ENCODE measurements at regions not wholly inside any gene's neighbourhood (a gene's known extent, or its start where the extent isn't known, plus 50 kb on each side); places are given as distances from the start of the nearest gene placed in this dataset.

DNA sequence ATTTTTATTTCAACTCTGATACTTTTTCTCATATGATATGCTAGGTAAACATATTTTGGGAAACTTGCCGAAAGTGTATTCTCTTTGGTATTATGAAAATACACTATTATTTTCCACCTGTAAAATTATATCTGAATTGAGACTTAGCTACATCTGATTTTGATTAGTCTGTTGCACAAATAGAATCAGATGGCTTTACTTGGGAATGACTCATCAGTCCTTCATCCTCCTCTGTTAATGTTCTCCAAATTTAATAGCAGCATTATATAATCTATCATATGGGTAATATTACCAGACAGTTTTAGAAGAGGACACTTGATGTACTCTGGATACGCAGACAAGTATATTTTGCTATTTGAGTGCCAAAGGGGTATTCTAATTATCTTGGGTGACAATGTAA is 245.3 kb downstream of the CTH start:
- DNase-seq (ENCODE audit: extremely low spot score, insufficient read length, low read depth) (no peak), FAIRE-seq (no peak)

DNA sequence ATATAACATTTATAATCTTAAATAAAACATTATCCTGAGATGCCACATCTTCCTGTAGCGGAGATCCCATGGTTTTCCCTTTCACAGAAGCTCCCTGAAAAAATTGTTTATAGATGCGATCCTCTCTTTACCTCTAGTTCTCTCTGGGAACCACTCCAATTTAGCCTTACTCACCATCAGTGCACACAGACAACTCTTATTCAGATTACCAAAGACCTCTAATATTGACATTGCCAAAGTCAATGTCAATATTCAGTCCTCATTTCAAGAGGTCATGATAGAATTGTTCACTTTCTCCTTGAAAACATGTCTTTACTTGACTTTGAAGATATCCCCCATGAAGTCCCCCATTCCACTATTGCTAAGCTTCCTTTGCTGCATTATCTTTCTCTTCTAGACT is 248.8 kb downstream of the CTH start:
- no peak for FAIRE-seq
- DNase-seq (ENCODE audit: extremely low spot score, insufficient read length, low read depth), result no peak

DNA sequence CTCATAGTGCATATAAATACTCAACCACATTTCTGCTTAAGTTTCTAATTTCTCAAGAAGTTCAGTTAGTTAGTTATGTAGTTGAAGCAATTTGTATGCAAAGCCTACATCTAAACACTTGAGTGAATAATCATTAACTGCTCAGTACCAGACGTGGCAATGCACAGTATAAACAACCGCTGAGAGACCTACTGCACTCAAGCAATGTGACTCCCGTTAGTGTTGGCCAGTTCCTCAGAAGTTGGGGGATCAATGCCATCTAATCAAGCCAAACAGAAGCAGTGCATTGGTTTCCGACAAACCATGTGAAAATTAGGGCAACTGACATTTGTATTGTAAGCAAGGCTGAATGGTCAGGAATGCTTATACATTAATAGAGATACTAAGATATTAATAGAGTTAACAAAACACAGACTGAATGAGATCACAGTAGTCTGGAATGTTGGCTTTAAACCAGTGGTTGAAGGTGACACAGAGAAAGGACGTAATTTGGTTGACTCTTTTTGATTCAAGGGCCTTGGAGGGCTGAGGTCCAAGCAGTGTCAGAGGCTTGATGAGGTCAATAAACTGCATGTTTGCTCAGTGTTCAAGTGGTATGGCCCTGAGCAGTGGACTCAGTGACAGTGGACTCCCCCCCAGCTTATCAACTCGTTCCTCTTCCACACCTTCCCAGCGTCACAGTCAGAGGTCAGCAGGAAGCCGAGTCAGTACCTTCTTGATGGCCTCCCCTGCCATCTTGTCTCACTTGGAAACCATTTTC is 255.5 kb downstream of the CTH start:
- no peak for FAIRE-seq
- DNase-seq (ENCODE audit: extremely low spot score, insufficient read length, low read depth), result no peak

DNA sequence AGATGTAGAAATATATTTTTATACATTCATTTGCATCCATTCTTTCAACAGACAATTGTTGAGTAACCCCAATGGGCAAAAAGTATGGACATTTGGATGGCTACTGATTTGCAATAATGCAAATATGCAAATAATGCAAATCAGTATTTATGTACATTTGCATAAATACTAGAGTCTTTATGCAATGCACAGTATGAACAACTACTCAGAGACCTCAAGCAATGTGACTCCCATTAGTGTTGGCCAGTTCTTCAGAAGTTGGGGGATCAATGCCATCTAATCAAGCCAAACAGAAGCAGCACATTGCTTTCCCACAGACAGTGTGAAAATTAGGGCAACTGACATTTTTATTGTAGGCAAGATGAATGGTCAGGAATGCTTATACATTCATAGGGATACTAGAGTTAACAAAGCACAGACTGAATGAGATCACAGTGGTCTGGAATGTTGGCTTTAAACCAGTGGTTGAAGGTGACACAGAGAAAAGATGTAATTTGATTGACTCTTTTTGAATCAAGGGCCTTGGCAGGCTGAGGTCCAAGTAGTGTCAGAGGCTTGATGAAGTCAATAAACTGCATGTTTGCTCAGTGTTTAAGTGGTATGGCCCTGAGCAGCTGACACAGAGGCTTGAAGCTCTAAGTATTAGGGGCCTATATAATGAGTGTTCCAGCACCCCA is 256.6 kb downstream of the CTH start:
- FAIRE-seq (no peak), DNase-seq (ENCODE audit: extremely low spot score, insufficient read length, low read depth) (no peak)

DNA sequence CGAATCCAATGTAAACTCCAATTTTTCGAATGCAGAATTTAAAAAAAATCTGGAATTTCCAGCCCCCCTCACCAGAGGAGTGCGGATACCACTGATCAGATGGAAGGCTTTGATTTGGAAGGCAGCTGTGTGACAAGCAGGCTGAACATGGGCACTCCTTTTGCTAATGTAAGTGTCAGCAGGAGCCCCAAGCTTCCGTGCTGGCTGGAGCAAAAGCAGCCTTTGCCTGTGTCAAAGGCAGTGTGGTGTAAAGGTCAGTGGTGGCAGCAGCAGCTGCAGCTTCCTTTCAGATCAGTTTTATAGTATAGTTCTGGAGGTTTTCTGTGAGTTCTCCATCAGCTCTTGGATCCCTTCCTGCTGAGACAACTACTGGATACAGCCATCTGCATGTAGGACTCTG is 259.9 kb downstream of the CTH start:
- DNase-seq (ENCODE audit: extremely low spot score, insufficient read length, low read depth) (no peak), FAIRE-seq (no peak)

DNA sequence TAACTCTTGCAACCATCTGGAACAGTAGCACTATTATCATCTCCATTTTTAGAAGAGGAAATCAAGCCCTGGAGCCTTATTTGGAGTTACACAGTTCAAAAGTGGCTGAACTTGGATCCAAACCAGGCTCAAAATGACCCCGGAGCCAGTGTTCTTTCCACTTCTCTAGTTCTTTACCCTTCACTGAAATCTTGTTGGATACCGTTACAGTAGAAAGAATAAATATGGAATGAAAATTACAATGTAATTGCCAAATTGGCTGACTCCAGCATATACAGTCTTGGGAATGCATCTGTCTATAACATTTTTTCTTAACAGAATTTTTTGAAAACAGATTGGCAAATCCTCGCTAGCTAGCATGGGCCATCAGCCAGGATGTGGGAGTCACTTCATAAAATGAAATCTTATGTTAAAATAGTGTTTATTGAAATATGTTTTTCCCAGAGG is 261.4 kb downstream of the CTH start:
- DNase-seq (ENCODE audit: extremely low spot score, insufficient read length, low read depth) (no peak), FAIRE-seq (no peak)

DNA sequence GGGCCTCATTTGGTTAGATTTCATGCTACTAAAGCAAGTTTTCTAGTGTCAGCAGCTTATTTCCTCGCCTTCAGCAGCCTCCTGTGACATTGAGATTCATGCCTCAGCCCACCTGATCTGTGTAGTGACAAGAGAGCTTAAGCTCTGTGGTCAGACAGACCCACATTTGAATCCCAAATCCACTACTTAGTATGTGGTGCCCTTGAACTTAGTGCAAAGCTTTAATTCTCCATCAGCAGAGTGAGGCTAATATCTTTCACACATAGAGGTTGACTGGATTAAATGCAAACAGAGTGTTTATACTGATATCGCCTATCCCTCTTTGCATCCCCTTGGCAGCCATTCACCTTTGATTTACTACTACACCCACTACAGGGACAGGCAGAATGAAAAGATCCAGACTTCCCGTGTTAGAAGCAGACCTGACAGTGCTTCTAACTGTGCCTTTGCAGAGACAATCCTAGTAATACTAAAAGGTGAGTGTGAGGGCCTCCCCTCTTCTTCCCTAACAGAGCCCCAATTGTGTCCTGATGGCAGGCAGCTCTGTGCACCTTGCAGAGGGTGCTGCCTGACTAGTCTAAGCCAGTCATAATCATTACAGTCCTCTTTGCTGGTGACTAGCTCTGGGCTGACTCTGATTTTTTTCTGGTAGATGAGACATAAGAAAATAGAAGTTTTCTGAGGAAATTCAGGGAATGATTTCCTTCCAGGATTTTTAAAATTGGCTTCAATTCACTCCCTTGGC is 264.0 kb downstream of the CTH start:
- FAIRE-seq, result no peak
- DNase-seq (ENCODE audit: extremely low spot score, insufficient read length, low read depth), result no peak

DNA sequence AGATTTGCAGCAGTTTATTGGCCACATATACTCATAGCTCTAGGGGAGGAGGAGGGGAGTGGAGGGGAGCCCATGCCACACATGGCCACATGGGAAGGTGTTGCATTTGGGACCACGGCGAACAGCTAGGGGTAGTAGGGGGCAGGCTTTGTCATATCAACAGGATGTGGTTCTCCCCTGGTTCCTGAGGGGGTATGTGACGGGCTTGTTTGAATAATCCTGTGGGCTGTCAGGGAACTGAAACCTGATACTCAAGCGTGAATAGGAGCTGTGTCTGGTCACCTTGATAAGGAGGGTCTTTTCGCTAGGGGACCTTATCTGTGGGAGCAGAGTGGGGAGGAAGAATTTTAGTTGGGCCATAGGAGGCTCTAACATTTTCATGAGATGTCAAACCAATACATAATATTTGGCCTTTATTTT is 264.7 kb downstream of the CTH start:
- DNase-seq (ENCODE audit: extremely low spot score, insufficient read length, low read depth) (no peak), FAIRE-seq (no peak)

DNA sequence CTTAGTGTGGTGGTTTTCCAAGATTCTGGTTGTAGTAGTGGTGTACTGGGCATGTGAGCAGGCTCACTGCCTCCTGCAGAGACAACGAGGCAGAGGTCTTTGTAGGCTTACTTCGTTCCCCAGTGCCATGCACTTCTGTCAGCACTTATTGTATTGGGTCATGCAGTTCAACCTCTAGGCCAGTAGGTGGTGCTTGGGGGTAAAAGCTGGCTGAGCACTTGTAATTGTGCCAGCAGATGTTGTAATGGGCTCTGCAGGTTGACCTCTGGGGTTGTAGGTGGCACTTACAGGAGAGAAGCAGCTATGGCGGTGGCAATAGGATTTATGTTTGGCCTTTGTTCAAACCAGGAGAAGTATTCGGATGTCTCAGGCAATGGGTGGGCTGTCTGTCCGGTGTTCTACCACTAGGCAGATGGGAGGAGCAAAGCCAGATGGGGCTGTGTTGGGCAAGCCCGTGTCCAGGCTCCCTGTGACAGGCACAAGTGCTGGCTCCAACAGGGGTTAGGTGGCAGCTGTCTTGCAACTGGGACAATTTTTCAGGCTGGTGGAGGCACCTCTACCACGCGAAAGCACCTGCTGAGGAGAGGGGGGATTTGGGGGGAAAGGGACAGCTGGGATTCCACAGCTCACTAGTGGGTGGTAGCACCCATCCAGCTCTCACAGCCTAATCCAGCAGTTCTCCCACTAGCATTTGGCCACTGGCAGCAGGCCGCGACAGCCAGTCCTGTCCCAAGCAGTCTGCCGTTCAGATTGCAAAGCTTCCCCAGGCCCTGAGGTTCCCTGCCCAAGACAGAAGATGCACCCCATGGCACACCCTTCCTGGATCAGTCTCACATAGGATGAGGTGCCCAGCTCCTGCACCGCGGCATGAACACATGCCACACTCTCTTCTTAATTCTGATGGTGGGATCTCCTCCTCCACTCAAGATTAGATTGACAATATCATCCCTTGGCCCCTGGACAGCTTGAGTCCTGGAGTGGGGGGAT is 274.5 kb downstream of the CTH start:
- peak; percentile 96 for FAIRE-seq
- peak; percentile 26 for DNase-seq (ENCODE audit: extremely low spot score, insufficient read length, low read depth)

DNA sequence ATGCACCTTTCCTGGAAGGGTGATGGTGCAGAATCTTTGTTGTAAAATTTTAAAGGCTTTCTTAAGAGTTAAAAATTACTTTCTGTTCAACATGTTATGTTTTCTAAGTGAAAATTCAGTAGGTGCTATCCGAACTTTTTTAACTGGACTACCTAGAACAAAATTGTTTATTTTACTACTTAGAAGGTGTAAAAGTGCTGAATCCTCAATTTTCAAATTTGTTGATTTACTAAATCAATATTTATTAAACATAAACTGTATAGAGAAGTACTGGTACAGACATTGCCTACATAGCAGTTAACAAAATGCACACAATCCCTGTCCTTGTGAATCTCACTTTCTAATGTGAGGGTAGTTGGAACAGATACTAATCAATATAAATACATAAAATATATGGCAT is 277.5 kb downstream of the CTH start:
- FAIRE-seq (no peak), DNase-seq (ENCODE audit: extremely low spot score, insufficient read length, low read depth) (no peak)

DNA sequence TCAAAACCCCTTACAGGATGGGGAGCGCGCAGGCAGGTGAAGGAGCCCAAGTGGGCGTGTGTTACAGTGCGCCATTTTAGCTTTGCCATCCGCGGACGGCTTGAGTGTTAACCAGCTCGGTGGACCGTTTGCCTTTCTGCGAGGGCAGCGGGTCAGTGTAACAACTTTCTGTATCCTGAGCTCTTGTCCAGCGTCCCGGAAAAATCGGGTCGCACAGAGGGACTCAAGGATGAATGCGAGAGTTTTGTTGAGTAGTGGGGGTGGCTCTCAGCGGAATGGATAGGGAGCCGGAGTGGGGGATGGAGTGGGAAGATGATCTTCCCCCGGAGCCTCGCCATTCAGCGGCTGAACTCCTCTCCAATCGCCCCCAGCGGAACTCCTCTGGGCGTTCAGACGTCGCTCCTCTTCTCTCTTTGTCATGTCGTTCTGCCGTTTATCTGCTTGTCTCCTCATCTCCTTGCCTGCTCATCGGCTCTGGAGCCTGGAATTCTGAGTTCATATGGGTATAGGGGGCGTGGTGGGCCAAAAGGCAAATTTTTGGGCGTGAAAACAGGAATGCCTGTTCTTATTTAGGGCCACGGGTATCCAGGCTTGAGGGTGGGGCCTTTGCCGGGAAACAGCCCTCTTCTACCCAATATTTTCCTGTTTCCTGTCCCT is 295.4 kb downstream of the CTH start:
- DNase-seq (ENCODE audit: extremely low spot score, insufficient read length, low read depth), result no peak
- no peak for FAIRE-seq

DNA sequence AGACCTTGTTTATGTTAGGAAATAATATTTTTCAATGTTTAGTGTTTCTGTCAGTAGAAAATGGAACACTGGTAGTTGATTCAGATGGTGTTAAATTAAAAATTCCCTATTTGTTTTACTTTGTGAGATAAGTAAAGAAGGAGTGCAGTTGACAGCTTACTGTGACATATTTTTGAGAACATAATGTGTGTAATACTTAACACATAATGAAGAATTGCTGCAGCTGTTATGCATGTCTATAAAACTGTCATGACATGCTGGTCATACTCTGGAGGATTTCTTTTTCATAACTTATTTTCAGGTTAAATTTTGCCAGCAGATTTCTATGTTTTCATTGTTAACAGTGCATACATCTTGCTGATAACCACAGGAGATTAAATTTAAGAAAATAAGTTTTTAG is 296.1 kb downstream of the CTH start:
- FAIRE-seq (no peak), DNase-seq (ENCODE audit: extremely low spot score, insufficient read length, low read depth) (no peak)

DNA sequence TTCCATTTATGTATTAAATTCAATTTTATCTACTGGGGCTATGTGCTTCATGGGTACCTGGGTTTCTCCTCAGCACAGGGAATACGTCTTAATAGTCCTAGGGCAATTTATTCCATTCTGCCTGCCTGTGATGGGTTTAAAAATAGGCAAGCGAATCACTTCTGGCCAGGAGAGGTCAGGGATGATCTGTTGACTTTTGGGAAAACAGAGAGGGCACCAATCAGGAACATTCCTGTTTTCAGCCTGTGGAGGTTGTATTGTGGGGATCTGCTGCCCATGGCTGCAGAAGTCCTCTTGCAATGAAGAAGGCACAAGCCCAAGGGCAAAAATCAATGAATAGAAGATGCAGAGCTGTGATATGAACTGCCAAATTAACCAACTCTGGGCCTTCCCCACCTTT is 303.1 kb downstream of the CTH start:
- DNase-seq (ENCODE audit: extremely low spot score, insufficient read length, low read depth) (no peak), FAIRE-seq (no peak)

DNA sequence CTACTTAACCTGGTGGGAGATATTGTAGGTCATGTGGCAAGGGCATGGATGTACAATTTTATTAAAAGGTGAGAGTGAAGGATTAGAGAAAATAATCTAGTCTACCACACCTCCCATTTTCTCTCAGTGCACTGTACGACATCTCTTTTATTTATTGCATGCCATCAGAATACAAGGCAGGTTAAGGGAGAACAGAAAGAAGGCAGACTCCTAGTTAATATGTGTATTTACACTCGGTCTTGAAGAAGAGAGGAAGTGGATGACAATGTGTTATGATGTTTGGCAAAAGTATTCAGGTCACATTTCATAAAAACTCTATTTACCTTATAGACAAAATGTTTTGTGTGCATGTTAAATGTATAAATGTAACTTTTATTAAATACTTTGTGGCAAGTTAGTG is 306.1 kb downstream of the CTH start:
- FAIRE-seq (no peak), DNase-seq (ENCODE audit: extremely low spot score, insufficient read length, low read depth) (no peak)

DNA sequence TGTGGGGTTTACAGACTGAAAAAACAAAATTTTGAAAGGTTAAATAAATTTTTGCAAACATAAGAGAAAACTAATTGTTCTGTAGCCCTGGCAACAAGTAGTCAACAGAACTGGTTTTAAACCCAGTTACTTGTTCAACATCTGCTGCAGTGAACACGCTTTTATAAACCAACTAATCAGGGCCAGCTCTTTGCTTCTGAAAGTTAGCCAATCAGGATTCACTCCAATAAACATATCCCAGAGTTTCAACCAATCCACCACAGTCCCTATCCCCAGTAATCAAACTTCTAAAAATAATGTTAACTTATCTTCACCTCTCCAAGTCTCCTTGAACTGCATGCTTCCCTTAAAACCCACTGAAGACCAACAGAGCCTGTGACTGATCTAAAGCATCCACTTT is 306.6 kb downstream of the CTH start:
- no peak for FAIRE-seq
- DNase-seq (ENCODE audit: extremely low spot score, insufficient read length, low read depth), result no peak

DNA sequence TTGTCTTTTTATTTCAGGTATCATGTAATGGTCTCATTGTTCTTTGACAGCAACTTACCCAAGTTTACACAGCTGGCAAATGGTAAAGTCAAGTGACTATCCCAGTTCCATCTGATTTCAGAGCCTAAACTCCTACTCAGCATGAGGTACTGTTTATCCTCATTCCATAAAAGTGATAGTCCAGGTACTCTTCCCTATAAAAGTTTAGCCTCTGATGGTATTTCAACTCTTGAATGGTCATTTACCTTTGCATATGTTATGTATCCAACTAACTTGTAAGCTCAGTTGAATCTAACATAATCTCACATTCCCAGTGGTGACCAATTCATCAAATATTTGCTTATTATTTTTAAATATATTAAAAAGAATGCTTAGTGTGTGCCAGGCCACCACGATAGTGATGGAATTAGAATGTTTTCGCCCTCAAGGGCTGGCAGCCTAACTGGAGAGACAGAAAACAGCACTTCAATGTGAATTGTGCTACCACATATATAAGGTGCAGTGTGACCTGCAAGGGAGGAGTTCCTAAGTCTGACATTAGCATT is 307.1 kb downstream of the CTH start:
- DNase-seq (ENCODE audit: extremely low spot score, insufficient read length, low read depth) (no peak), FAIRE-seq (no peak)

DNA sequence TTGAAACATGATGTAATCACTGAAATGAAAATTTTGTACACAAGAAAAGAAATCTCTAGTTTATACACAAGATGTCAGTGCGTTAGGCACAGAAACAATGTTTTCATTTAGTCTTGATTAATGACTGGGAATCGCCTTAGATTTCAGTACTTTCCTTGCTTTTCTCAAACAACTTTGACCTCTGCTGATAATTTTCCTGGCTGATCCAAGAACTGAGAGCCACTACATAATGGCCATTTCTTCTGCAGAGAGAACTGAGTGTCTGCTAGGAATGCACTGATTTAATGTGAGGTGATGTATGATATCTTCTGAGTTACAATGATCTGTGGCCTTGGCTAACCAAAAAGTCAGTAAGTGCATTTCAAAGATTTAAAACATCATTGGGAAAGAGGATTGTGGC is 308.1 kb downstream of the CTH start:
- DNase-seq (ENCODE audit: extremely low spot score, insufficient read length, low read depth) (no peak), FAIRE-seq (no peak)

DNA sequence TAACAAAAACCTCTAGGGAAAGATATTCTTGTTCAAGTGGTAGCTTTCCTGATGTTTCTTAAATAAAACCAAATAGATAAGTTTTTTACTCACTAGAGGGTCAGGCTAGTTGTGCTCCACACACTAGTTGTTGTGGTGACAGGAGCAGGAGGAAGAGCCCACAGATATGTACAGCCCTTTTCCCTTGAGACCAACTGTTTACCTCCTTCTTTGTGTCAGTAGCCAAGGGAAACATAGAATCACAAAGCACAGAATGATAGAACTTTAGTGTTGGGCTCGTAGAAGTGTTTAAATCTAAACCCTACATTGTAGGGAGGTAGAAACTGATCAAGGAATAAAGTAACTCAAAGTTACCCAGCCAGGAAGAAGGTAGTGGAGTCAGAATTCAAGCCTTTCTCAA is 309.0 kb downstream of the CTH start:
- DNase-seq (ENCODE audit: extremely low spot score, insufficient read length, low read depth) (no peak), FAIRE-seq (no peak)

DNA sequence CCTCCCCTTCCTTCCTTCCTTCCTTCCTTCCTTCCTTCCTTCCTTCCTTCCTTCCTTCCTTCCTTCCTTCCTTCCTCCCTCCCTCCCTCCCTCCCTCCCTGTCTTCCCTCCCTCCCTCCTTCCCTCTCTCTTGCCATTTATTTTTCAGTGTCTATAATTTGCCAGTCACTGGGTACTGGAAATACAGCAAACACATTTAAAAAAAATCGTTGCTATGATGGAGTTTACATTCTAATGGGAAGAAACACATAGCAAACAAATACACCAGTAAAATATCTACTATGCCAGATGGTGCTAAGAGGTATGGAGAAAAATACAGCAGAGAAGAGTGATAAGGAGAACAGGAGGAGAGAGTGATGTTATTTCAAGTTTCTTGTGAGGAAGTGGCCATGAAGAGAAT is 309.5 kb downstream of the CTH start:
- FAIRE-seq, result no peak
- DNase-seq (ENCODE audit: extremely low spot score, insufficient read length, low read depth), result no peak
